ENCODE measurements at regions not wholly inside any gene's neighbourhood (a gene's known extent, or its start where the extent isn't known, plus 50 kb on each side); places are given as distances from the start of the nearest gene placed in this dataset.

GRCh38 chr20:50378170-50379000 lies 131.8 kb upstream of the PTPN1 start:
- POLR2A ChIA-PET (ENCODE audit: unreplicated experiment): no interaction called here
- no peaks in the 10 kb centered on the region for H4K20me1 ChIP-seq (ENCODE audit: low read length)
- H3K4me3 ChIP-seq (ENCODE audit: low read length): no peak overlapping the region
- peak overlapping the region; percentile 84 for H3K27ac ChIP-seq (ENCODE audit: low read length)
- TF ChIP-seq CTCF (conservative IDR thresholded peaks at IDR 0.05; ENCODE audit: low read depth, low read length): no peak
- DNase-seq (peak; percentile 77), ATAC-seq (peak; percentile 32)
- no peaks in the 10 kb centered on the region for H3K79me2 ChIP-seq (ENCODE audit: low read length)
- H3K9me3 ChIP-seq (ENCODE audit: low read length): no peaks in the 10 kb centered on the region
- H2AFZ ChIP-seq (ENCODE audit: low read length): no peak overlapping the region
- CTCF ChIA-PET: no interaction called here
- no TSS peak for BruUV-seq (replicated peaks)
- intact Hi-C loops (cut with micrococcal nuclease): loop anchor here (5.0 kb wide), 1 partner anchor 56 kb away; no protein-coding TSS in a partner anchor
- H3K27me3 ChIP-seq (ENCODE audit: low read length): no peaks in the 10 kb centered on the region
- no peak overlapping the region for H3K4me2 ChIP-seq (ENCODE audit: low read length)
- no peaks in the 10 kb centered on the region for H3K36me3 ChIP-seq (ENCODE audit: low read depth, low read length)
- no peaks in the 10 kb centered on the region for H3F3A ChIP-seq (ENCODE audit: low read length, unreplicated experiment)
- H3K9me2 ChIP-seq (replicated peaks; ENCODE audit: low read length): no peaks in the 10 kb centered on the region
- peak overlapping the region; percentile 13; the same call in 1 of the 2 replicates for H3K9ac ChIP-seq (ENCODE audit: low read length)
- peaks cover 52% of the 10 kb centered on the region for H3K4me1 ChIP-seq (ENCODE audit: insufficient read depth, low read length)

GRCh38 chr20:50379049-50379990 lies 130.9 kb upstream of the PTPN1 start:
- Histone ChIP-seq H3K9me3 (ENCODE audit: low read length) (no peaks in the 10 kb centered on the region), H3K9me2 (replicated peaks; ENCODE audit: low read length) (no peaks in the 10 kb centered on the region), H3K27me3 (ENCODE audit: low read length) (no peaks in the 10 kb centered on the region), H3K36me3 (ENCODE audit: low read depth, low read length) (no peaks in the 10 kb centered on the region), H3F3A (ENCODE audit: low read length, unreplicated experiment) (no peaks in the 10 kb centered on the region), H2AFZ (ENCODE audit: low read length) (no peak overlapping the region), H3K79me2 (ENCODE audit: low read length) (no peaks in the 10 kb centered on the region), H3K9ac (ENCODE audit: low read length) (no peak overlapping the region; the same call in 1 of the 2 replicates), H4K20me1 (ENCODE audit: low read length) (no peaks in the 10 kb centered on the region), H3K4me3 (ENCODE audit: low read length) (no peak overlapping the region), H3K4me1 (ENCODE audit: insufficient read depth, low read length) (peaks cover 43% of the 10 kb centered on the region), H3K4me2 (ENCODE audit: low read length) (no peak overlapping the region), H3K27ac (ENCODE audit: low read length) (peak overlapping the region; percentile 84; the same call in 1 of the 2 replicates)
- ATAC-seq (no peak), DNase-seq (no peak)
- no peak for TF ChIP-seq EZH2 (IDR thresholded peaks at IDR 0.05; ENCODE audit: low read length, unreplicated experiment)
- no peak for TF ChIP-seq EZH2phosphoT487 (IDR thresholded peaks at IDR 0.05; ENCODE audit: borderline replicate concordance, low read length)
- no peak for TF ChIP-seq CTCF (conservative IDR thresholded peaks at IDR 0.05; ENCODE audit: low read depth, low read length)
- ChIA-PET POLR2A (ENCODE audit: unreplicated experiment) (no interaction called here), CTCF (no interaction called here)
- intact Hi-C loops (cut with micrococcal nuclease): loop anchor here (5.0 kb wide), 1 partner anchor 57 kb away; no protein-coding TSS in a partner anchor
- no TSS peak for BruUV-seq (replicated peaks)
